ENCODE measurements at regions not wholly inside any gene's neighbourhood (a gene's known extent, or its start where the extent isn't known, plus 50 kb on each side); places are given as distances from the start of the nearest gene placed in this dataset.

- TF ChIP-seq CTCF (optimal IDR thresholded peaks at IDR 0.05 in 1 of 3, IDR thresholded peaks at IDR 0.05 in 1 of 3, conservative IDR thresholded peaks at IDR 0.05 in 1 of 3; ENCODE audit: extremely low read depth in 1 of 3, insufficient read depth in 2 of 3, low read length in 3 of 3), result no peak
- TF ChIP-seq EZH2 (IDR thresholded peaks at IDR 0.05; ENCODE audit: low read length), result no peak
Observed at GRCh38 chr9:13429301-13430190, 150.1 kb upstream of the MPDZ start.

All from keratinocyte (primary cell).